Glutamatergic neuron (in vitro differentiated cells): ENCODE measurements at regions not wholly inside any gene's neighbourhood (a gene's known extent, or its start where the extent isn't known, plus 50 kb on each side); places are given as distances from the start of the nearest gene placed in this dataset.
"Not testable (repeated sequence)": the region's sequence is repeated elsewhere in the genome, so short reads cannot be mapped to it uniquely, and the experiment has no call there.

Experiments used
- DNase-seq: peaks from one replicate; pipeline ENCODE4 v3.0.0; 2022
- H3K27ac Mint-ChIP-seq: one replicate; pipeline ENCODE4 v1.8.0; 2020; ENCODE audit warnings: mild to moderate bottlenecking, mixed read lengths, inconsistent platforms; ENCODE audit not compliant: unreplicated experiment
- H3K27me3 Mint-ChIP-seq: one replicate; pipeline ENCODE4 v1.8.0; 2020; ENCODE audit warnings: mild to moderate bottlenecking, moderate library complexity, mixed read lengths, inconsistent platforms; ENCODE audit not compliant: unreplicated experiment
- H3K36me3 Mint-ChIP-seq: one replicate; pipeline ENCODE4 v1.8.0; 2020; ENCODE audit warnings: mild to moderate bottlenecking, mixed read lengths, inconsistent platforms; ENCODE audit not compliant: unreplicated experiment
- H3K4me1 Mint-ChIP-seq: one replicate; pipeline ENCODE4 v1.8.0; 2020; ENCODE audit warnings: mild to moderate bottlenecking, low read depth, mixed read lengths, inconsistent platforms; ENCODE audit not compliant: unreplicated experiment
- H3K4me3 Mint-ChIP-seq: one replicate; pipeline ENCODE4 v1.8.0; 2020; ENCODE audit warnings: mild to moderate bottlenecking, mixed read lengths, inconsistent platforms; ENCODE audit not compliant: unreplicated experiment
- H3K9me3 Mint-ChIP-seq: one replicate; pipeline ENCODE4 v1.8.0; 2020; ENCODE audit warnings: mild to moderate bottlenecking, moderate library complexity, mixed read lengths, inconsistent platforms; ENCODE audit not compliant: unreplicated experiment
- TF ChIP-seq, protein P1 (sequence below): fragments of 200-600 bp; sonication (generic); IDR thresholded peaks from one replicate; pipeline ENCODE4 v1.5.0; 2021; ENCODE audit not compliant: partially characterized antibody, unreplicated experiment

DNA sequence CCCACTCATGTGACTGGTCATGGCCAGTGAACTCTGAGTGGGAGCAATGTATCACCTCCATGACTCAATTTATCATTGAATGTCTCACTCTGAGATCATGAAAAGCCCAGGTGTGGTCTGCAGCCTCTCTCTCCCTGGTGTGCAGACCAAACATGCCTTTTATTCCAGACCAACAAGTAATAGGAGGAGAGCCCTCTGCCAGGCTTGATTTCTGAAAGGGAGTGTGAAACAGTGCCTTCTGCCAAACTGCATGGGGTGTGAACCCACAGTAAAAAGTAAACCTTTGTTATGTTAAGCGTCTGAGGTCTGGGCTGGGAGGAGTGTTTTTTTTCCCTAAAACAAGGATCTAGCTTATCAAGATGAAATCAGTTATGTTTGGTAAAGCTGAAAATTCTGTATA is 601.2 kb downstream of the ADCYAP1 start:
- peaks cover 2% of the 10 kb centered on the region for H3K9me3 Mint-ChIP-seq
- H3K27me3 Mint-ChIP-seq = no peaks in the 10 kb centered on the region
- TF ChIP-seq, protein P1, sequence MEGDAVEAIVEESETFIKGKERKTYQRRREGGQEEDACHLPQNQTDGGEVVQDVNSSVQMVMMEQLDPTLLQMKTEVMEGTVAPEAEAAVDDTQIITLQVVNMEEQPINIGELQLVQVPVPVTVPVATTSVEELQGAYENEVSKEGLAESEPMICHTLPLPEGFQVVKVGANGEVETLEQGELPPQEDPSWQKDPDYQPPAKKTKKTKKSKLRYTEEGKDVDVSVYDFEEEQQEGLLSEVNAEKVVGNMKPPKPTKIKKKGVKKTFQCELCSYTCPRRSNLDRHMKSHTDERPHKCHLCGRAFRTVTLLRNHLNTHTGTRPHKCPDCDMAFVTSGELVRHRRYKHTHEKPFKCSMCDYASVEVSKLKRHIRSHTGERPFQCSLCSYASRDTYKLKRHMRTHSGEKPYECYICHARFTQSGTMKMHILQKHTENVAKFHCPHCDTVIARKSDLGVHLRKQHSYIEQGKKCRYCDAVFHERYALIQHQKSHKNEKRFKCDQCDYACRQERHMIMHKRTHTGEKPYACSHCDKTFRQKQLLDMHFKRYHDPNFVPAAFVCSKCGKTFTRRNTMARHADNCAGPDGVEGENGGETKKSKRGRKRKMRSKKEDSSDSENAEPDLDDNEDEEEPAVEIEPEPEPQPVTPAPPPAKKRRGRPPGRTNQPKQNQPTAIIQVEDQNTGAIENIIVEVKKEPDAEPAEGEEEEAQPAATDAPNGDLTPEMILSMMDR = no peak
- peaks cover 12% of the 10 kb centered on the region for H3K4me1 Mint-ChIP-seq
- no peak for DNase-seq
- H3K27ac Mint-ChIP-seq = peak overlapping the region; percentile 19
- H3K36me3 Mint-ChIP-seq = no peaks in the 10 kb centered on the region
- no peak overlapping the region for H3K4me3 Mint-ChIP-seq

DNA sequence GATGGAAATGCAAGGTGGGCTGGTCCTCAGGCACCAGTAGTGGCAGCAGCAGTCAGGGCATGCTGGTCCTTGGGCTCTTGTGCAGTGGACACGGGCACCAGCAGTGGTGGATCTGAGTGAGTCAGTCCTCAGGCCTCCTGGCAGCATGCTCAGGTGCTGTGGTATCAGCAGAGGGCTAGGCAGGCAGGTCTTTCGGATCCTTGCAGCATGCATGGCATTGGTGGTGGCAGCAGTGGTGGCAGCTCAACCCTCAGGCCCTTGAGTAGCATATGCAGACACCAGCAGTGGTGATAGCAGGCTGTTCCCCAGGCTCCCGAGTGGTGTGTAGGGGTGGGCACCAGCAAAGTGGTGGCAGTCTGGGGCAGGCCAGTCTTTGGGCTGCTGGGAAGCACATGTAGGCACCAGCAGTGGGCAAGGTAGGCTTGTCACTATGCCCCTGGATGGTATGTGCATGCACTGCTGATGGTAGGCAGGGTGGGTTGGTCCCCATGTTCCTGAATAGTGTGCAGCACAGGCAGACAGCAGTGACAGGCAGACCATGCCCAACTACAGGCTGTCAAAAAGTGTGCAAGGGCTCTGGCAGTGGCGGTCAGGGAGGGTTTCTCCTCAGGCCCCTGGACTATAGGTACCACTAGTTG is 606.0 kb downstream of the ADCYAP1 start:
- Mint-ChIP-seq H3K4me1 (peaks cover 10% of the 10 kb centered on the region), H3K36me3 (no peaks in the 10 kb centered on the region), H3K9me3 (peaks cover 2% of the 10 kb centered on the region), H3K27ac (no peak overlapping the region), H3K4me3 (no peak overlapping the region), H3K27me3 (peaks cover 2% of the 10 kb centered on the region)
- TF ChIP-seq, protein P1 = no peak
- no peak for DNase-seq

DNA sequence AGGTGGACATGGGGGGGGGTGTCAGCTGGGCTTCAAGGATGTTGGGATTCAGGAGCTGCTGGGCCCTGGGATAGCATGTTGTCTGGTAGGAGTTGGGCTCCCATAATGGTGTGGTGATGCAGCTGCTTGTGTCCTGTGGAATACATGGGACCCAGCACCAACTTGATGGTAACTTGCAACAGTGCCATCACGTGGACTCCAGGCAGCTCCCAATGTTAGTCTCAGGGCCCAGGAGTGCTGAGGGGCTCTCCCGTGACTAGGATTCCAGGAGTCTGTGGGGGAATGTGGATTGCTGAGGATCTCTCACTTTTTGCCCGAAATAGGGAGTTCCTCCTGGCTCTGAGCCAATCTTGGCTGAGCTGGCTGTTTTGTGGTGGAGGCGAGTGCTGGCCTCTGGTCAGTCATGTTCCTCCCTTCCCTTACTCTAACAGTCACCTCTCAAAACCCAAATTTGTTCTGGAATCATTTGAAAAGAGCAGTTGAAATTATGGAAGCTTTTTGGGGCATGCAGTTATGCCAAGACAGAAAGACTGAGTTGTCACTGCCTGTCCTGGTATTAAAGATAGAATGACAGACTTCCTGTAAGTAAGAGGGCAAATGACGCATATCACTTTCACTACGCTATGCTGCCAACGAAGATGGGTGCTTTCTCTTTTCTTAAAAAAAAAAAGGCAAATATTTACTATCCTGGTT is 607.1 kb downstream of the ADCYAP1 start:
- Mint-ChIP-seq H3K4me3 (no peak overlapping the region), H3K36me3 (no peaks in the 10 kb centered on the region), H3K9me3 (peaks cover 2% of the 10 kb centered on the region), H3K27me3 (peaks cover 2% of the 10 kb centered on the region), H3K4me1 (peaks cover 4% of the 10 kb centered on the region), H3K27ac (no peak overlapping the region)
- DNase-seq = no peak
- TF ChIP-seq, protein P1 = no peak

DNA sequence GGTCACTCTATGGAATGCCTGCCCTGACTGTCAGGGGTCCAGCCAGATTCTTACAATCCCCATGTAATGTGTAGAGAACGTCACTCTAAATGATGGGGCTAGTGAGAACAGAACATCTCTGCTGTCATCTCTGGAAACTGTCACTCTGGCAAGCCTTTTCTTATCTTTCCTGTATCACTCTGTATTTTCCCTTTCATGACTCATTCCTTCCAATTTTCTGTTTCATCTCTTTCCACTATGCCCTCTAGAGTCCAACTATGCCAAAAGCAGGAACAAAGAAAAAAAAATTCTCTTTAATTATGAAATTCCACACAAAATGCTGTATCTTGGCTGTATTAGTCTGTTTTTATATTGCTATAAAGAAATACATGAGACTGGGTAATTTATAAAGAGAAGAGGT is 608.8 kb downstream of the ADCYAP1 start:
- Mint-ChIP-seq H3K4me3 (no peak overlapping the region), H3K9me3 (peaks cover 1% of the 10 kb centered on the region), H3K36me3 (no peaks in the 10 kb centered on the region), H3K27me3 (peaks cover 2% of the 10 kb centered on the region), H3K4me1 (no peaks in the 10 kb centered on the region), H3K27ac (no peak overlapping the region)
- no peak for DNase-seq
- TF ChIP-seq, protein P1 = no peak

DNA sequence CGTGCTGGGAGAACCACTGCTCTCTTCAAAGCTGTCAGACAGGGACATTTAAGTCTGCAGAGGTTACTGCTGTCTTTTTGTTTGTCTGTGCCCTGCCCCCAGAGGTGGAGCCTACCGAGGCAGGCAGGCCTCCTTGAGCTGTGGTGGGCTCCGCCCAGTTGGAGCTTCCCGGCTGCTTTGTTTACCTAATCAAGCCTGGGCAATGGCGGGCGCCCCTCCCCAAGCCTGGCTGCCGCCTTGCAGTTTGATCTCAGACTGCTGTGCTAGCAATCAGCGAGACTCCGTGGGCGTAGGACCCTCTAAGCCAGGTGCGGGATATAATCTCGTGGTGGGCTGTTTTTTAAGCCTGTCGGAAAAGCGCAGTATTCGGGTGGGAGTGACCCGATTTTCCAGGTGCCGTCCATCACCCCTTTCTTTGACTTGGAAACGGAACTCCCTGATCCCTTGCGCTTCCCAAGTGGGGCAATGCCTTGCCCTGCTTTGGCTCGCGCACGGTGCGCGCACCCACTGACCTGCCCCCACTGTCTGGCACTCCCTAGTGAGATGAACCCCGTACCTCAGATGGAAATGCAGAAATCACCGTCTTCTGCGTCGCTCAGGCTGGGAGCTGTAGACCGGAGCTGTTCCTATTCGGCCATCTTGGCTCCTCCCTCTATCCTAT is 617.0 kb downstream of the ADCYAP1 start:
- not testable (repeated sequence) for H3K4me3 Mint-ChIP-seq, H3K27ac Mint-ChIP-seq, DNase-seq, H3K4me1 Mint-ChIP-seq, H3K27me3 Mint-ChIP-seq, H3K36me3 Mint-ChIP-seq, H3K9me3 Mint-ChIP-seq
